Stomach (tissue), 8 donors: ENCODE measurements at regions not wholly inside any gene's neighbourhood (a gene's known extent, or its start where the extent isn't known, plus 50 kb on each side); places are given as distances from the start of the nearest gene placed in this dataset.
A peak's percentile ranks its signal among the peaks of the same experiment; 100 is the strongest.

Experiments
- DNase-seq, 2 donors: peaks; one replicate each; pipeline versions ENCODE4 v3.0.0 to v3.0.0-alpha.2; 2013 to 2019
- H3K27ac ChIP-seq, 5 donors: fragments of 200-600 bp in 4 of 5; sonication (generic) in 4 of 5; one replicate each; pipeline ENCODE4 v1.5.1; 2013 to 2019; ENCODE audit warnings: mild to moderate bottlenecking in 1 of 5, moderate library complexity in 1 of 5
- H3K27me3 ChIP-seq, 3 donors: fragments of 200-600 bp; sonication (generic); one replicate each; pipeline ENCODE4 v1.5.1; 2017 to 2019; ENCODE audit warnings: mixed run types in 1 of 3
- H3K36me3 ChIP-seq, 4 donors: fragments of 200-600 bp; sonication (generic); 1 replicate in 3 of 4; 2 replicates in 1 of 4; pipeline ENCODE4 v1.5.1; 2016 to 2019
- H3K4me1 ChIP-seq, 4 donors: fragments of 200-600 bp; sonication (generic); one replicate each; pipeline ENCODE4 v1.5.1; 2016 to 2019
- H3K4me3 ChIP-seq, 4 donors: fragments of 200-600 bp; sonication (generic) in 3 of 4; one replicate each; pipeline ENCODE4 v1.5.1; 2016 to 2019; ENCODE audit warnings: mild to moderate bottlenecking in 1 of 4
- H3K9me3 ChIP-seq, 4 donors: fragments of 200-600 bp; sonication (generic); one replicate each; pipeline ENCODE4 v1.5.1; 2016 to 2019
- EP300 ChIP-seq: sonication (generic); formaldehyde crosslinking; IDR thresholded peaks from one replicate; pipeline ENCODE4 v1.6.1; 2017; ENCODE audit warnings: antibody characterized with exemption
- POLR2A ChIP-seq, 4 donors: fragments of 450-650 bp; IDR thresholded peaks; one replicate each; pipeline ENCODE4 v1.6.1; 2016; ENCODE audit warnings: antibody characterized with exemption in 4 of 4, control low read depth in 2 of 4, mild to moderate bottlenecking in 1 of 4, moderate library complexity in 1 of 4
- POLR2AphosphoS5 ChIP-seq, 3 donors: sonication (generic); formaldehyde crosslinking; IDR thresholded peaks; one replicate each; pipeline ENCODE4 v1.6.1; 2016; ENCODE audit warnings: antibody characterized with exemption in 3 of 3
- WGBS, 5 donors: extraction: QIAGEN DNeasy Blood & Tissue Kit in 3 of 5; methylation state at CpG; one replicate each; pipeline versions ENCODE4 v1.1.5 to v1.1.7; 2013 to 2018; 5-methylcytosine and 5-hydroxymethylcytosine counted together
- intact Hi-C: fragments of 100-400 bp; cut with DNase I; formaldehyde crosslinking; loops from one replicate; pipeline ENCODE4 v1.15.1; 2023; ENCODE audit warnings: low total_unique reads
- TF ChIP-seq, protein P1 (sequence below), 7 experiments: fragments of 450-650 bp in 4 of 7; fragments of 200-600 bp in 3 of 7; sonication (generic) in 3 of 7; IDR thresholded peaks; one replicate each; pipeline ENCODE4 v1.5.1; 2016 to 2019; ENCODE audit warnings: antibody characterized with exemption in 7 of 7, control low read depth in 2 of 7, mild to moderate bottlenecking in 1 of 7
- donor health status: healthy with polysubstance abuse.
- donor health status: Bipolar disorder and iron deficiency.
- donor health status: healthy.

DNA sequence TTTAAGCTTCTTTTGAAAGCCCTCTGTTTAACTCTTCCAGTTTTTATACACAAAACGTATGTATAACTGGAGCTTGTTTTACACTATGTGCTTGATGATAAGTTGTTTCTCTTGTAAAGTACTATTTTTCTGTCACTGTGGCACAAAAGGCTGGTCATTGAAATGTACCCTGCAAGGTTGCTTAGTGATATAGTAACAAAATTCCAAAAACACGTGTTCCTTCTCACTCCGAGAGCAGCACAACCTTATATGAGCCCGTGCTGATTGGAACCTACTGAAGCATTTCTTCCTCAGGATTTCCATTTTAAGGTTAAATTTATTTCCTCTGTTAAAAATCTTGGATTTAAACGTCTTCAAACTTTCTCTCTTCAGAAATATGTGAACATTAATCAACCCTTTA lies 772.9 kb upstream of the TENM3 start:
- WGBS, 5 donors = 38 to 55% (median 53%) methylated on average over 5 of the region's 5 CpGs
- TF ChIP-seq POLR2AphosphoS5 (IDR thresholded peaks at IDR 0.05) (no peak), POLR2A (IDR thresholded peaks at IDR 0.05) (no peak), EP300 (no peak)
- TF ChIP-seq, protein P1, sequence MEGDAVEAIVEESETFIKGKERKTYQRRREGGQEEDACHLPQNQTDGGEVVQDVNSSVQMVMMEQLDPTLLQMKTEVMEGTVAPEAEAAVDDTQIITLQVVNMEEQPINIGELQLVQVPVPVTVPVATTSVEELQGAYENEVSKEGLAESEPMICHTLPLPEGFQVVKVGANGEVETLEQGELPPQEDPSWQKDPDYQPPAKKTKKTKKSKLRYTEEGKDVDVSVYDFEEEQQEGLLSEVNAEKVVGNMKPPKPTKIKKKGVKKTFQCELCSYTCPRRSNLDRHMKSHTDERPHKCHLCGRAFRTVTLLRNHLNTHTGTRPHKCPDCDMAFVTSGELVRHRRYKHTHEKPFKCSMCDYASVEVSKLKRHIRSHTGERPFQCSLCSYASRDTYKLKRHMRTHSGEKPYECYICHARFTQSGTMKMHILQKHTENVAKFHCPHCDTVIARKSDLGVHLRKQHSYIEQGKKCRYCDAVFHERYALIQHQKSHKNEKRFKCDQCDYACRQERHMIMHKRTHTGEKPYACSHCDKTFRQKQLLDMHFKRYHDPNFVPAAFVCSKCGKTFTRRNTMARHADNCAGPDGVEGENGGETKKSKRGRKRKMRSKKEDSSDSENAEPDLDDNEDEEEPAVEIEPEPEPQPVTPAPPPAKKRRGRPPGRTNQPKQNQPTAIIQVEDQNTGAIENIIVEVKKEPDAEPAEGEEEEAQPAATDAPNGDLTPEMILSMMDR (IDR thresholded peaks at IDR 0.05) = no peak
- H3K4me3 ChIP-seq = no peak overlapping the region
- H3K36me3 ChIP-seq = no peaks in the 10 kb centered on the region
- intact Hi-C loops = no loop called here
- no peaks in the 10 kb centered on the region for H3K4me1 ChIP-seq
- H3K27me3 ChIP-seq = no peaks in the 10 kb centered on the region
- no peaks in the 10 kb centered on the region for H3K9me3 ChIP-seq
- H3K27ac ChIP-seq = no peak overlapping the region
- DNase-seq = no peak

DNA sequence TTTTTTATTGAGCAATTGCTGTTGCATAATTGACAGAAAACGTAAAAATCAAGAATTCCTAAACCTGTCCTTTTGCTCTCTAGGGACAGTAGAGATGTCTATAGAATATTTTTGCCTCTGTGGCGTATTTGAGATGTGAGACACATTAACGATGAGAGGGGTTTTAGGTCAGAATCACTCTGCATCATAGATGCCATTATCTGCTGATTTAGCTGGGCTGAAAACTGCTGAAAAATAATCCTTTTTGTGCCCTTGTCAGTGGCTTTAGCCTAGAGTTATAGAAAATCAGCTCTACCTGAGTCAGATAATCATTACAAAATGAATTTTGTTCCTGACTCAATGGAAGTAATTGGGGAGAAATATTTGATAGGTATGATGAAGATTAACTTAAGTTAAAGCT lies 767.8 kb upstream of the TENM3 start:
- no peaks in the 10 kb centered on the region for H3K9me3 ChIP-seq
- WGBS, 5 donors = 66 to 79% (median 72%) methylated on average over 3 of the region's 3 CpGs
- H3K27me3 ChIP-seq = no peaks in the 10 kb centered on the region
- H3K27ac ChIP-seq = no peak overlapping the region
- H3K4me1 ChIP-seq = no peaks in the 10 kb centered on the region
- no peak for TF ChIP-seq EP300
- TF ChIP-seq POLR2AphosphoS5 (IDR thresholded peaks at IDR 0.05) = no peak
- intact Hi-C loops = no loop called here
- no peak overlapping the region for H3K4me3 ChIP-seq
- no peak for DNase-seq
- no peaks in the 10 kb centered on the region for H3K36me3 ChIP-seq

DNA sequence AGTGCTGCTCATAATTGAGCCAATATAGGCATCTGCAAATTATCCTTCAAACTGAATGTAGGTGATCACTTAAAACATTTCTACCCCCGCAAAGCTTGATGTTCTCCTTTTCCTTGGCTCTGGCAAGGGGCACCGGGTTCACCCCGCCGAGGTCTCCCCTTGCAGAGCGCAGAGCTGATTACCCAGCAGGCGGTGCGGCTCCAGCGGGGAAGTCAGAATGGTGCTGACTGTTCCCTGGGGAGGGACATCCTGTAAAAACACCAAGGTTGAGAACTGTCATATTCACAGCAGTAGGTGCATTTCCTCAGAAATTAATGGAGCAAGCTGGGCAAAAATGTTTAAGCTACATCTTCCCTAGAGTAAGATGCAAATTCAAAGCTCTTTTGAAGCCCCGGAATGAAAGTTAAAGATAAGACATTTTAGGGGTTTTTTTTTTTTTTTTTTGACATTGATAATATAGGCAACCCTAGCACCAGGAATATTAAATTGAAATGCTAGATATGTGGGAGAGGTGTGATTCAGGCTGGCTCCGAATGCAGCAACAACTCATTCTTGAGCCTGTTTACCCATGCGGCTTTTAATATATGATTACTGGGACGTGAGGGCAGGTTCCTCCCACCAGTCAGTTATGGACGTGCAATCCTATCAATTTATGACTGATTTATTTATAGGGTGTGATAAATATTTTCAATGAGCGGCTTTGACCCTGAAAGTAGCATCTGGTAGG lies 767.3 kb upstream of the TENM3 start:
- no peaks in the 10 kb centered on the region for H3K36me3 ChIP-seq
- intact Hi-C loops = no loop called here
- 32 to 40% (median 35%) methylated on average over 14 of the region's 14 CpGs for WGBS, 5 donors
- DNase-seq = peak in 1 of 2 donors; percentile 12
- H3K4me1 ChIP-seq = no peaks in the 10 kb centered on the region
- H3K4me3 ChIP-seq = no peak overlapping the region
- no peak overlapping the region for H3K27ac ChIP-seq
- TF ChIP-seq POLR2A (IDR thresholded peaks at IDR 0.05) = no peak
- TF ChIP-seq, protein P1 (IDR thresholded peaks at IDR 0.05) = no peak
- no peak for TF ChIP-seq POLR2AphosphoS5 (IDR thresholded peaks at IDR 0.05)
- TF ChIP-seq EP300 = no peak
- H3K9me3 ChIP-seq = no peaks in the 10 kb centered on the region
- no peaks in the 10 kb centered on the region for H3K27me3 ChIP-seq

DNA sequence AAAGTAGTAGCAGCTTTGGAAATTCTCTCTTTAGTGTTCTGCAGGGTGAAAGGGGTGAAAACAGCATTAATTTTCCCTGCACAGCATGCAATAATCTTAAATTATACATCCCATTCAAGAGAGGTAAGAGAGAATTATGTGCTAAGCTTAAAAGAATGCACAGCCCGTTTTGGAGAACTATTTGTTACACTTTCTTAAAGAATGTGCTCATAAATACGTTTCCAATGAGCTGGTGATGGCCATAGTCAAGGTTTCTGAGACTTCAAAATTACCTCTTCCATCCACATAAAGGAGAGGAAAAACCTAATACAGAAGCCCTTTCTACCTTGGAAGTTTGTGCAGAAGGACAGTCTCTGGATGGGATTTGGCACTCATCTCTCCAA lies 766.7 kb upstream of the TENM3 start:
- Histone ChIP-seq H3K27ac (no peak overlapping the region), H3K4me3 (no peak overlapping the region), H3K9me3 (no peaks in the 10 kb centered on the region), H3K36me3 (no peaks in the 10 kb centered on the region), H3K4me1 (no peaks in the 10 kb centered on the region), H3K27me3 (no peaks in the 10 kb centered on the region)
- WGBS, 5 donors = 37 to 52% (median 47%) methylated on average over 2 of the region's 2 CpGs
- no peak for DNase-seq
- intact Hi-C loops = no loop called here
- TF ChIP-seq POLR2AphosphoS5 (IDR thresholded peaks at IDR 0.05) (no peak), POLR2A (IDR thresholded peaks at IDR 0.05) (no peak), EP300 (no peak)
- TF ChIP-seq, protein P1 (IDR thresholded peaks at IDR 0.05) = no peak

DNA sequence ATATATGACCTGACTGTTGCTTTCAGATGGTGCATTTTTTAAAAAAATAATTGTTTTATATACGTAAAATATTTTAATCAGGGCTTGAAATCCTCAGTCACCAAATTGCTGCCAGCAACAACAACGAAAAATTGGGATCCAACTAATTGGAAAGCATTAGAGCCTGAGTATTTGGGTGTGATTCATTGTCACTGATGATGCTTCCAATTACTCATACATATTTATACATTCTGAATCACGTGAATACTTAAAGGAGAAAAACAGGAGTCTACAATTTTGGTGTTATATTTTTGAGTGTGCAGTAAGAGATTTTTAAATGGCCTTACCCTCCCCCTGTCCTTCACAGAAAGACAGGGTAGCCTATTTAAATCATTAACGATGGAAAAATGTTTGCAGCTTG lies 765.6 kb upstream of the TENM3 start:
- Histone ChIP-seq H3K36me3 (no peaks in the 10 kb centered on the region), H3K27ac (no peak overlapping the region), H3K9me3 (no peaks in the 10 kb centered on the region), H3K4me3 (no peak overlapping the region), H3K4me1 (no peaks in the 10 kb centered on the region), H3K27me3 (no peaks in the 10 kb centered on the region)
- TF ChIP-seq EP300 (no peak), POLR2A (IDR thresholded peaks at IDR 0.05) (no peak), POLR2AphosphoS5 (IDR thresholded peaks at IDR 0.05) (no peak)
- TF ChIP-seq, protein P1 (IDR thresholded peaks at IDR 0.05) = no peak
- no peak for DNase-seq
- intact Hi-C loops = no loop called here
- 72 to 79% (median 74%) methylated on average over 4 of the region's 4 CpGs for WGBS, 5 donors
